Nephron (organoid): ENCODE measurements at regions not wholly inside any gene's neighbourhood (a gene's known extent, or its start where the extent isn't known, plus 50 kb on each side); places are given as distances from the start of the nearest gene placed in this dataset.

Experiments used
- H3K27ac Mint-ChIP-seq, 3 experiments: 2 replicates each; pipeline ENCODE4 v1.8.0; 2020; ENCODE audit warnings: mixed read lengths in 3 of 3, mild to moderate bottlenecking in 2 of 3, moderate library complexity in 1 of 3
- H3K27me3 Mint-ChIP-seq: 2 replicates; pipeline ENCODE4 v1.8.0; 2021; ENCODE audit warnings: low read depth, mild to moderate bottlenecking, moderate library complexity, mixed read lengths
- H3K36me3 Mint-ChIP-seq: 2 replicates; pipeline ENCODE4 v1.8.0; 2020; ENCODE audit warnings: low read depth, mixed read lengths
- H3K4me1 Mint-ChIP-seq: 2 replicates; pipeline ENCODE4 v1.8.0; 2020; ENCODE audit warnings: mixed read lengths
- H3K4me3 Mint-ChIP-seq, 3 experiments: 2 replicates each; pipeline ENCODE4 v1.8.0; 2020; ENCODE audit warnings: mild to moderate bottlenecking in 3 of 3, mixed read lengths in 3 of 3, moderate library complexity in 2 of 3
- H3K9me3 Mint-ChIP-seq: 2 replicates; pipeline ENCODE4 v1.8.0; 2020; ENCODE audit warnings: mixed read lengths
- CTCF ChIP-seq, 3 experiments: fragments of 200-600 bp; sonication (generic); IDR thresholded peaks; one replicate each; pipeline ENCODE4 v1.5.0; 2021; ENCODE audit warnings: antibody characterized with exemption in 3 of 3; ENCODE audit not compliant: unreplicated experiment in 3 of 3

- TF ChIP-seq CTCF (IDR thresholded peaks at IDR 0.05; ENCODE audit: unreplicated experiment in 3 of 3) = no peak
- Mint-ChIP-seq H3K4me1 (no peaks in the 10 kb centered on the region), H3K36me3 (no peaks in the 10 kb centered on the region), H3K27ac (no peak overlapping the region), H3K4me3 (no peak overlapping the region), H3K27me3 (peaks cover 7% of the 10 kb centered on the region), H3K9me3 (no peaks in the 10 kb centered on the region)
Measured at GRCh38 chr16:8292271-8292670, 298.0 kb downstream of the TMEM114 start.

GRCh38 chr16:8286348-8286747, 304.0 kb downstream of the TMEM114 start:
- Mint-ChIP-seq H3K27me3 (peaks cover 4% of the 10 kb centered on the region), H3K4me1 (no peaks in the 10 kb centered on the region), H3K36me3 (no peaks in the 10 kb centered on the region), H3K4me3 (no peak overlapping the region), H3K9me3 (no peaks in the 10 kb centered on the region), H3K27ac (no peak overlapping the region)
- TF ChIP-seq CTCF (IDR thresholded peaks at IDR 0.05; ENCODE audit: unreplicated experiment in 3 of 3) = no peak

DNA sequence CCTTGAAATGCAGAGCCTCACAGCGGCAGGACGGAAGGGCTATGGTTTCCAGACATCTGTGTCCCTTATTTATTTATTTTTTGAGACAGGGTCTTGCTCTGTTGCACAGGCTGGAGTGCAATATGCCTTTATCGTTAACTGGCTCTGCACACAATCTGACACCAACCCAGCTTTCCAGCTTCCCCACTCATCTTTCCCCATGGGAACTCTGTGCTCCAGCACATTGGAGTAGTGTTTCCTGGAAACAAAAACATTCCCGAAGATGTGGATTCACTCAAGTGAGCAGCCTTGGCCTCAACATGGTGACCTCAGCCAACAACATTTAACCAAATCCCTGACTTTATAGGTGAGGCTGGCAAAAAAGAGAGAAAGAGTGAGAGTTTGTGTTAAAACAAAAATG, 307.1 kb downstream of the TMEM114 start:
- no peaks in the 10 kb centered on the region for H3K9me3 Mint-ChIP-seq
- no peak overlapping the region for H3K27ac Mint-ChIP-seq
- H3K4me1 Mint-ChIP-seq = no peaks in the 10 kb centered on the region
- no peak overlapping the region for H3K4me3 Mint-ChIP-seq
- H3K27me3 Mint-ChIP-seq = no peaks in the 10 kb centered on the region
- H3K36me3 Mint-ChIP-seq = no peaks in the 10 kb centered on the region
- TF ChIP-seq CTCF (IDR thresholded peaks at IDR 0.05; ENCODE audit: unreplicated experiment in 3 of 3) = no peak

- no peaks in the 10 kb centered on the region for H3K27me3 Mint-ChIP-seq
- H3K27ac Mint-ChIP-seq = no peak overlapping the region
- H3K4me3 Mint-ChIP-seq = no peak overlapping the region
- H3K36me3 Mint-ChIP-seq = no peaks in the 10 kb centered on the region
- no peak for TF ChIP-seq CTCF (IDR thresholded peaks at IDR 0.05; ENCODE audit: unreplicated experiment in 3 of 3)
- H3K9me3 Mint-ChIP-seq = no peaks in the 10 kb centered on the region
- no peaks in the 10 kb centered on the region for H3K4me1 Mint-ChIP-seq
Measured at GRCh38 chr16:8278031-8278580, 312.2 kb downstream of the TMEM114 start.

DNA sequence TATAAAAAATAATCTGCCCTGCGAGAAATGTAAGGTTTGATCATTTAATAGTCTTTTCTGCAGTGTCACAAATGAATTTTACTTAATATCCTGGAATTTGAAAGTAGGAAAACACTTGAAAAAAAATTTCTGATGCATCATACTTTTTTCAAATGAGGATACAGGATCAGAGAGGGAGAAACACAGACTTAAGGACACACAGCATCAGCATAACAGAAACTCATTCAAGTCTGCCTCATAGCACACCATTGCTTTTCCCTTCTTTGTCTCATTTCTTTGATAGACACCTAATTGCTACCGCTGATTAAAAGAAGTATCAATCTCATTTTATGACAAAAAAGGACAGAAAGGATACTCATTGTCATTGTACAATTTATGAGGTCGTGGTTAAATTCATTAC, 319.0 kb downstream of the TMEM114 start:
- Mint-ChIP-seq H3K4me1 (no peaks in the 10 kb centered on the region), H3K36me3 (no peaks in the 10 kb centered on the region), H3K27ac (no peak overlapping the region), H3K27me3 (no peaks in the 10 kb centered on the region), H3K4me3 (no peak overlapping the region), H3K9me3 (peaks cover 9% of the 10 kb centered on the region)
- no peak for TF ChIP-seq CTCF (IDR thresholded peaks at IDR 0.05; ENCODE audit: unreplicated experiment in 3 of 3)

DNA sequence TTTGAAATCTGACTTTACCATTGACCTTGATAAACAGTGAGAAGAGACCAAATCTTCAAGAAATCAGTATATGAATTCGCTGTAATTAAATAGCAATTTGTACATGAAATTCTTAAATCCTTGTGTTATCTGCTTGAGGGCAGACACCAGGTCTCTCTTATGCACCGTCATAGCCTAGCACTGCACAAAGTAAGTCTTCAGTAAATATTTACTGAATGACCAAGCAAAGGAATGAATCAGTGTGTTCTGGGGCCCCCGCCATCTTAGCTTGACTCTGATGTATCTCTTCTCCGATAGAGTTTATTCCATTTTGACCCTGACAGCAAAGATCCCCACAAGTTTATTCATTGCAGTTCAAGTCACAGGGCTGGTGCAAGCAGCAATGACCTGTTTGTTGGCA, 328.0 kb downstream of the TMEM114 start:
- no peak overlapping the region for H3K27ac Mint-ChIP-seq
- no peak for TF ChIP-seq CTCF (IDR thresholded peaks at IDR 0.05; ENCODE audit: unreplicated experiment in 3 of 3)
- H3K9me3 Mint-ChIP-seq = no peaks in the 10 kb centered on the region
- H3K36me3 Mint-ChIP-seq = no peaks in the 10 kb centered on the region
- H3K4me1 Mint-ChIP-seq = no peaks in the 10 kb centered on the region
- peaks cover 5% of the 10 kb centered on the region for H3K27me3 Mint-ChIP-seq
- no peak overlapping the region for H3K4me3 Mint-ChIP-seq
